Activated CD4-positive, alpha-beta T cell treated with anti-CD3 and anti-CD28 coated beads, Interleukin-2, Interleukin-4, amounts not matched to agents 100 ng/mL and 50 ng/mL, durations not matched to agents 16 hours and 8 hours (primary cell): ENCODE measurements at regions not wholly inside any gene's neighbourhood (a gene's known extent, or its start where the extent isn't known, plus 50 kb on each side); places are given as distances from the start of the nearest gene placed in this dataset.
"Not testable (repeated sequence)": the region's sequence is repeated elsewhere in the genome, so short reads cannot be mapped to it uniquely, and the experiment has no call there.

ENCODE experiments used
- DNase-seq: peaks from one replicate; pipeline ENCODE4 v3.0.0-alpha.2; 2020; ENCODE audit warnings: low spot score

GRCh38 chr16:31581065-31581464 is 53.4 kb downstream of the AHSP start:
- DNase-seq, result not testable (repeated sequence)

GRCh38 chr16:31601737-31602384 is 74.2 kb downstream of the AHSP start:
- DNase-seq, result not testable (repeated sequence)

GRCh38 chr16:31618130-31618529 is 90.4 kb downstream of the AHSP start:
- DNase-seq, result no peak

GRCh38 chr16:31636433-31636832 is 108.7 kb downstream of the AHSP start:
- no peak for DNase-seq

- DNase-seq, result no peak
These were observed 113.6 kb downstream of the AHSP start for GRCh38 chr16:31641279-31641678.

GRCh38 chr16:31655674-31656073 is 128.0 kb downstream of the AHSP start:
- not testable (repeated sequence) for DNase-seq

GRCh38 chr16:31664683-31665482 is 137.2 kb downstream of the AHSP start:
- no peak for DNase-seq

GRCh38 chr16:31674686-31675085 is 147.0 kb downstream of the AHSP start:
- DNase-seq, result no peak

- no peak for DNase-seq
These were observed 149.0 kb downstream of the AHSP start for GRCh38 chr16:31676731-31677130.

GRCh38 chr16:31678649-31679325 is 151.1 kb downstream of the AHSP start:
- DNase-seq, result no peak

GRCh38 chr16:31689331-31689730 is 161.6 kb downstream of the AHSP start:
- DNase-seq, result not testable (repeated sequence)

- not testable (repeated sequence) for DNase-seq
These were observed 164.6 kb downstream of the AHSP start for GRCh38 chr16:31692338-31692737.

- no peak for DNase-seq
These were observed 166.0 kb downstream of the AHSP start for GRCh38 chr16:31693733-31694132.

GRCh38 chr16:31694461-31694860 is 166.8 kb downstream of the AHSP start:
- no peak for DNase-seq

- DNase-seq, result peak; percentile 57
These were observed 168.0 kb downstream of the AHSP start for GRCh38 chr16:31695667-31696066.

- DNase-seq, result no peak
These were observed 169.5 kb downstream of the AHSP start for GRCh38 chr16:31696968-31697743.

- no peak for DNase-seq
These were observed 170.0 kb downstream of the AHSP start for GRCh38 chr16:31697744-31698125.

- no peak for DNase-seq
These were observed 171.2 kb downstream of the AHSP start for GRCh38 chr16:31698901-31699300.

GRCh38 chr16:31699601-31700000 is 171.9 kb downstream of the AHSP start:
- no peak for DNase-seq

- DNase-seq, result no peak
These were observed 172.5 kb downstream of the AHSP start for GRCh38 chr16:31700200-31700529.

- DNase-seq, result peak; percentile 78
These were observed 172.8 kb upstream of the ZNF267 start for GRCh38 chr16:31700530-31701388.
